GM12872 (cell line): ENCODE measurements at regions not wholly inside any gene's neighbourhood (a gene's known extent, or its start where the extent isn't known, plus 50 kb on each side); places are given as distances from the start of the nearest gene placed in this dataset.

Experiments
- CTCF ChIP-seq: IDR thresholded peaks from 3 replicates; pipeline ENCODE4 v1.5.1; 2011; ENCODE audit warnings: low read depth, mild to moderate bottlenecking, low read length, moderate library complexity; ENCODE audit not compliant: insufficient read depth

GRCh38 chr2:163173591-163173990 is 335.0 kb upstream of the KCNH7 start:
- no peak for TF ChIP-seq CTCF

GRCh38 chr2:163171786-163172530 is 333.4 kb upstream of the KCNH7 start:
- TF ChIP-seq CTCF: no peak

- no peak for TF ChIP-seq CTCF
These were observed 319.4 kb upstream of the KCNH7 start for GRCh38 chr2:163157891-163158496.

- TF ChIP-seq CTCF: no peak
These were observed 318.8 kb upstream of the KCNH7 start for GRCh38 chr2:163157411-163157810.

GRCh38 chr2:163155925-163156324 is 317.4 kb upstream of the KCNH7 start:
- TF ChIP-seq CTCF: no peak

- peak; percentile 41; the same call in 1 of the 3 replicates for TF ChIP-seq CTCF
These were observed 316.8 kb upstream of the KCNH7 start for GRCh38 chr2:163155279-163155883.

GRCh38 chr2:163142618-163143017 is 304.1 kb upstream of the KCNH7 start:
- no peak for TF ChIP-seq CTCF
